Kidney glomerular epithelial cell (primary cell): ENCODE measurements at regions not wholly inside any gene's neighbourhood (a gene's known extent, or its start where the extent isn't known, plus 50 kb on each side); places are given as distances from the start of the nearest gene placed in this dataset.

ENCODE experiments used
- DNase-seq: peaks from one replicate; lab custom pipeline; 2025; lab: John Stamatoyannopoulos, UW

DNA sequence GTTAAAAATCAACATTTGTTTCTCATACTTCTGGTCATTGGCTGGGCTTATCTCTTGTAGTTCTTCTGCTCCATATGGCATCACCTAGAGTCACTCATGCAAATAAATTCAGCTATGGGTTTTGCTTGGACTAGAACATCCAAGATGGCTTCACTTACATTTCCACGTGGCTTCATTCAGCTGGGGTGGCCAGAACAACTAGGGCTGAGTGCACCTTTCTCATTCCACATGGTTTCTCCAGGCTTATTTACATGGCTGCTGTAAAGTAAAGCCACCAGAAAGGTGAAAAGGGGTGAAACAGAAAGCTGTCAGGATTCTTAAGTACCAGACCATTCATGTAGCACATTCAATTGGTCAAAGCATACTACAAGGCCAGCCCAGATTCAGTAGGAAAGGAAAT, 151.1 kb upstream of the BMP2 start:
- DNase-seq: no peak

DNA sequence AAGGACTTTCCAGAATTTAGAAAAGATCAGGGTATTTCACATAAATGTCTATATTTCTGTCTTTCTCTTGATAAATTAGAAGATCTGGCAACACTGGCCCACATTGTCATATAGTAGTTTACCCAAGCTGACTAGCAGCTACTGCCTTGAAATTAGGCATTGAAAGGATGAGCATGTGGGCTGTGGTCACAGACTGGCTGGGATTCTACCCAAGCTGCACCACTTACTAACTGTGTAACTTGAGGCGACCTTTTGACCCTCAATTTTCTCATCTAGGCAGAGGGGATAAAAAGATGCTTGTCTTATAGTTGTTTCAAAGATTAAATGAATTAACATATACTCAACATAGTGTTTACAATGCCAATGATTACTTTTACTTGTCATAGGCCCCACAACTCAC, 152.7 kb upstream of the BMP2 start:
- no peak for DNase-seq

DNA sequence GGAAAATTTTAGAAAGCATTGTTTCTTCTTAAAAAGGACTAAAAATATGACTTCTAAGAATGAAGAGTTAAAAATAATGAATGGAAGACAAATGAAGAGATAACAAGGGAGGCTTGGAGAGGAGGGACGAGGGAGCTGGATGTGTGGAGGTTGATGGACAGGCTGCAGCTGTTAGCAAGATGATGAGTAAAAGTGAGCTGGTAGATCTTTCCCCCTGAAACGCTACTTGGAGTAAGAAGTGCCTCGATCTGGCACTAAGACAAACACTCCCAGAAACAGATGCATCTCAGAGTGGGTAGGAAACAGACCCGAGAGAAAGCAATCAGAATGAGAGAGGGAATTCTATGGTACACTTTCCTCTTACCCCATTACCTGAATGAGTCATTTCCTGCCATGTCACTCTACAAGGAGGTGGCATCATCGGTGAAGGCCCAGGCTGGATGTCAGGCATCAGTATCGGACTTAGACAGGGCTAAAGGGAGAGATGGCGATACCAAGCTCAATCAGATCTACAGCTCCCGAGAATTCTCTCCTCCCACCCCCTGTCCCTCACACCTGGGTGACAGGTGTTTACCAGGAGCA, 154.1 kb upstream of the BMP2 start:
- DNase-seq: no peak

DNA sequence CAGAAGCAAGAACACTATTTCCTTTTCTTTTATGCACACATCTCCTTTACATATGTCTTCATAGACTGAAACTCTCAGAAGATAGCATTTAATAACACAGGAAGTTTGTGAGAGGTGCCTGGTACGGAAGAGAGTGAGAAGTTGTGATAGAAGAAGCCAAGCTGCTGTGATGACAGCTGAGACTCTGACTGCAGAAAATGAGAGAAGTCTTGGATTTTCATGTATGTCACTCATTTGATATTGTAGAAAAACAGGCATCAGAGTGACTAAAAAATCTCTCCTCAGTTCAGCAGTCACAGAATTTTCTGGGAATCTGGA, 154.9 kb upstream of the BMP2 start:
- no peak for DNase-seq

DNA sequence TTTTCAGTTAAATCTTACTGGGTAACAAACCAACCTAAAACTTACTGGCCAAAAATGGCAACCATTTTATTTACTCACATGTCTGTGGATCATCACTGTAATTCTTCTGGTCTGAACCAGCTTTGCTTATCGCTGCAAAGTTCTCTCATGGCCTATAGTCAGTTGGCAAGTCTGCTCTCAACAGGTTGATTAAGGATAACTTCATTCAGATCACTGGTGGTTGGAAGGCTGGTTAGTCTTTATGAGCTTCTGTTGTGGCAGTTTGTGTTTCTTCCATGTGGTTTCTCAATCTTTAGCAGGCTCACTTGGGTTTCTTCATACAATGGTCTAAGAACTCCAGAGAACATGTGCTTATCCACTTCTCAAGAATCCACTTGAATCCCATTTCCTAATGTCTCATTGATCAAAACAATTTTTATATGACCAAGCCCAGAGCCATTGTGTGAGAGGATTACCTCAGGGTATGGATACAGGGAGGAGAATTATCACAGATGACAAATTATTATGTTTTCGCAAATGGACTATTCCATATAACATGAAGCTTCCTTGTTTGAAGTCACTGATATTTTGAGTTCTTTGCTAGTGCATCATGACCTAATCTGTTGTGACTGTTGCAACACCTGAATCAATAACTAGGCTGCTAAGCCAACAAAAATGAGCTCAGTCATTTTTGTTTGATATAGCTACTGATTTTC, 155.4 kb upstream of the BMP2 start:
- no peak for DNase-seq

DNA sequence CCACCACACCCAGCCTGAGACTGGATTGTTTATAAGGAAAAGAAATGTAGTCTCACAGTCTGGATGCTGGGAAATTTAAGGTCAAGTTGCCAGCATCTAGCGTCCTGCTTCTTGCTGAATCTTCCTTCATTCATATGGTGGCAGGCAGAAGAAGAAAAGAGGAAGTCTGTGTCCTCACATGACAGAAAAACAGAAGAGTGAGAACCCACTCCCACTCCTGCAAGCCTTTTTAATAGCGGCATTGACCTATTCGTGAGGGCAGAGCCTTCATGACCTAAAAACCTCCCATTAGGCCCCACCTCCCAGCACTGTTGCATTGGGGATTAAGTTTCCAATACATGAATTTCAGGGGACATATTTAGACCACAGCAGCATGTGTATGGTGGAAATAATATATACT, 160.8 kb upstream of the BMP2 start:
- no peak for DNase-seq

DNA sequence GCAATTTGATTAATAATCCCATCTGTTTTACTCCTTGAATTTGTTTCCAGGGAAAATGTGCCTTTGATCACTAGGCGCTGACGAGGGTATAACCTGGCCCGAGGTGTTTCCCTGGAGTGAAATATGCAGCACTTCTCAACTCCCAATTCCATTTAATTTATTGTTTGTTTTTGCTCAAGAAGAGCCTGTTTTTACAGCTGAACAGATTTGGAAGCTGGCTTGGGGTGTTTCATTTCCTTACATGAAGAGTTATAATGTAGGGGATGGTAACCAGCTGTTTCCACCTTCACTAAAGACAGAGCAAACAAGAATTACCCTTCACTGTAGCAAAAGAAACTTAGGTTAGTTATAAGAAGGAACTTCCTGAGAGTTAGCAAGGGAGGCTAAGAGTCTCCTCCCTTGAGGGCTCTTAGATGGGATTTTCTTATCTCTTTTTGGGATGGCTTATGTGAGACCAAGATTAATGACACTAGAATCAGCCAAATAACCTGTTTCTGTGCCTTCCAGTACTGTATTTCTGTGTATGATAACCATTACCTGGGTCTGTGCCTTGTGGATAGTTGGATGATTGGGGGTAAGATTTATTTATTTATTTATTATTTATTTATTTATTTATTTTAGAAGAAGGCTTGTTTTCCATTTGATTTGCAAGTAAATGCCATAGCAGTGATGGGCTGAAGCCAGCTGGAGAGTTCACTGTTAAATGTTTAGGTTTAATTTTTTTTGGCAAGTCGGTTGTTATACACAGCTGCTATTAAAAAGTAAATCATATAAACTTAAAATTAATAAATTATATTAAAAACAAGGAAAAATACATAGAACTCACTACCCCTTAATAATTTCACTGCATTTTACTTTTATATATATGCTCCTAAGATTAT, 162.2 kb upstream of the BMP2 start:
- no peak for DNase-seq

DNA sequence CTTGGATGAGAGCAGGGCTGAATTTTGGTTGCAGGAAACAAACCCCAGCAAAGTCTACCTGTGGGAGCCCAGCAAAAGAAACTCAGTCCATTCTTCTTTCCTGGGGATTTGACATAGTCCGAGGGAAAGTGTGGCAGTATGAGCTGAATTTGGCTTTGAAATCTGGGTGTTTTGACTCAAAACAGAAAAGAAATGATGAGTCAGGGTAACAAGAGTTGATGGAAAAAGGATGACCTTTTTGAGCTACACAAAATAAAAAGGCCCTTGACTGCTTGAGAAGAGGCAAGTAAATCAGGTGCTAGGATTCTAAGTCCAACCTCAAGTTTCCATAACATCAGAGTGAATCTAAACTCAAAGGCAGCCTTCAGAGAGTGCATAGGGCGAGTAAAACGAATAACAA, 163.3 kb upstream of the BMP2 start:
- DNase-seq: no peak

DNA sequence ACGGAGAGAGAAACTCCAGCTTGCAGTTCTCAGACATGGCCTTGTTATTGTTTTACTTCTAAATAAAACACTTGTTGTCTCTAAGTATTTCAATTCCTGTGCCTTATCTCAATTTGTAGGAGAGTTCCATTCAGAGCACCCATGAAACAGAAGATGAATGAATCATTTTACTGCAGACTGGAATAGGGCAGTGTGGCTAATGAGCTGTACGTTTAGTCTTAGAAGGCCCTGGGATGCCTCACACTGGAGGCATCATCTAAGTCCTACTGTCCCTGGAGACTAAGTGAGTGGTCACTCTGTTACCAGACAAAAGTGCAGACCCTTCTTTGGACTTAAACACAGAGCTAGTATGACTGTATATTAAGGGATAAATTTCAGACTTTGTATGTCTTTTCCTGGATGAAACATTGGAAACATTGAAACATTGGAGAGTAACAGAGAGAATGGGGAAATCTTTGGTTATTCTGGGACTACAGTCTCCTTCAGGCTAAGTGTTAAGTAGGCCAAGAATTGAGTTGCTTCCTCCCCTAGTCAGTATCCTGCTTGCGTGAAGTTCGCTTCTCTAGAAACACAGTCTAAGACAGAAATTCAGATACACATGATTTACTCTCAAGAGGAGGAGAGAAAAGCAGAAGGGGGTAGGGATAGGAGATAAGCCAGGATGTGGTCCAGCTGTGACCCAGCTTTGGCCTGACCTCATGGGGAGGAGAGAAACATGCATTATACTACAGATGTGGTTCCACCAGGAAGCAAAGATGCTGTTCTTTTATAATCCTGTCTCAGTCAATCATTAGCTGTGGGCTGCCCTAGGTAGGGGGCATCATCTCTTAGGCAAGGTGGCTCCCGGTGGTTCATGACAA, 167.4 kb upstream of the BMP2 start:
- DNase-seq: peak; percentile 3

DNA sequence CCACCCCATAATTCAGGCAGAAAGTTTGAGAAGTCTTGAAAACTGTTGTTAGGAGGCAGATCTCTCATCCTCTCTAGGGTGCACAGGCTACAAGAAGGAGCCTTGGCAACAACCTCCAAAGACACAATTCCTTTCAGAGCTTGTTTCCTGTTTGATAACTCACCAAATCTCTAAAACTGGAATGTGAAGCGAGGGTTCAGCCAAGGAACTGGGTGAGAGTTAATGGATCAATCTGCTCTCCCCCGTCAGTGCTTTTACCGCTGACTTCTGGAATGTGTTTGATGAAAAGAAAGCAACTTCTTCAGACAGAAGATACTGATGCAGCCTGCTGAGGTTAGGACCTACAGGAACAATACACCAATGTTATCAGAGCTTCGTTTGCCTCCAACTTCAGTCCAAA, 171.8 kb upstream of the BMP2 start:
- no peak for DNase-seq

DNA sequence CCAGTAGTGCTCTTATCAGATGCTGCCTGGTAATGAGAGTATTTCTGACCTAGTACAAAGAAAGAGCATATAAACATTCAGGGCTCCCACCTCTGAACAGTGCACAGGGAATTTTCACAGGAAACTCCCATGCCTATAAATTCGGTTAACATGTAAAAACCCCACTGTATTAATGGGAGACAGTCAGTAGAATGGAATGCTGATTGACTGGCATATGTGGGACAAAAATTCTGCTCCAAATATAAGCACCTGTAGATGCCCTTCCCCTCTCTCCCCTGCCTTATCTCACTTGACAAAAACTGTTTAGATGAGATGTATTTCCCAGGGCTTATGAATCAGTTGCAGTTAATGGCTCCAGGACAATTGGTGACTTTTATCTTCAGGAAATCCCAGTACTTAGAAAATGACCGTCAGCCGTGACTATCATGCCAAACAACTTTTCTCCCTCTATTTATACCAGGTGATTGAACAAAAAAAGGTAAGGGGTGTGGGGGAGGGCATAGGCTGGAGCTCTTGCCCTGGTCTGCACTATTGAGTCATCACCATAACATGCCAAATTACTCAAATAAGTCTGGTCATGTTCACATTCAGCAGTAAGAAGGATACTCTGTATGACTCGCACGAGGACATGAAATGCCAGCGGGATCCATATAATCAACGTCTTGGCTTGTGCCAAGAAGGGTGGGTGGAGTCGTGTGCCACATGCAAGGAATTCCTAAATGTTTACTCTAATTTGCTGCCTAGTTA, 176.4 kb upstream of the BMP2 start:
- peak; percentile 70 for DNase-seq

DNA sequence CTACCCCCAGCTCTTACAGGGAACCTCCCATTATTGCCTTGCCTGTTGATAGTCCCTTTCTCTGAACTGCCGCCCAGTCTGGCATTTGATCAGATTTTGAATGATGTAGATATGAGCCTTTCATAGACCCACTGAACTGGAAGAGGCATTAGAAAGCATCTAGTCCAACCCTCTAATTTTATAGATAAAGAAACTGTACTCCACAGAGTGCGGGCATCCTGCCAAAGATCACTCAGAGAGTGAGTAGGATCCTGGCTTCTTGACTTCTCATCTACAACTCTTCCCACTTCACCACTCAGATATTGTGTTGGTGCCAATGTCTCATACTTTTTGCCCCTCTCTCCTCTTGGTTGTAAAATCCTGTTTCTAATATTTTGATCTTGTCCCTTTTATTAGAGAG, 179.2 kb upstream of the BMP2 start:
- DNase-seq: peak; percentile 41

DNA sequence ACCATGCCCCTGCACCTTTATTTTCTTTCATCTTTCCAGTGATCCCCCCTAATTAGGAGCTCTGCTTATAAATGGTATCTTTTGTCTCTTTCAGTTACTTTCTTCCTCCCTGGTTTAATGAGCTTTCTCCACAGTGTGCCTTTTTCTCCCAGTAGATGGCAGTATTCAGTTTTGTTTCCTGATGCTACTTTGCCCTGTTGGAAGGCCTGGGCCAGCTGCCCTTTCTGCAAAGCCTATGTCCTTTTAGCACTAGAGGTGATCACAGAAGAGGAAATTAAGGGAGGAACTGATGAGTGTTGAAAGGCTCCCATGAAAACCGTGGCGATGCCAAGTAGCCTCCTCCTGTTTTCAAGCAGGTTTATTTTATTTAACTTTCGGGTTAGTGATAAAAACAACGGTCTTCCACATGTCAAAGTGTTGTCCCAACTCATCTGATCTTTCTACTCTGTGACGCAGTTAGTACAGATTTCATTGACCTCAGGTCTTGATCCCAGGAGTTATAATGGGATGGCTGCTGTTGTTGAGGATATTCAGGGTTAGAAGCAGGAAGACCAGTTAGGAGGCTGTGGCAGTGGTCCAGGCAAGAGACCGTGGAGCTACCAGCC, 184.2 kb upstream of the BMP2 start:
- peak; percentile 51 for DNase-seq

DNA sequence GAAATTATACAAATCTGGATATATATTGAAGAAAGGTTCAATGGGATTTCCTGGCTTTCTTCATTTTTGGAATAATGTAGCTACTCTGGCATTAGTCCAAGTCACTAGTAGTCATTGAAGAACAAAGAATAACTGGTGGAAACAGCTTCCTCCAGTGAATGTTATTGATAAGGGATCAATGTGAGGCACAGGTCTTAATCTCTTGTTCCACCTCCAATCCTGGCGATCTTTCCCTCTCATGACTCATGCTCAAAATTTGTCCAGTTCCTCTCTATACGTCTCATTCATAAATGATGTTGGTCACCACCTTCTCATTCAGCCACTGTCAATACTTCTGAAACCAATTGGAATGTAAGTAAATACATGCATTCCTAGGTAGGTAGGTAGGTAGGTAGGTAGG, 185.0 kb upstream of the BMP2 start:
- no peak for DNase-seq

DNA sequence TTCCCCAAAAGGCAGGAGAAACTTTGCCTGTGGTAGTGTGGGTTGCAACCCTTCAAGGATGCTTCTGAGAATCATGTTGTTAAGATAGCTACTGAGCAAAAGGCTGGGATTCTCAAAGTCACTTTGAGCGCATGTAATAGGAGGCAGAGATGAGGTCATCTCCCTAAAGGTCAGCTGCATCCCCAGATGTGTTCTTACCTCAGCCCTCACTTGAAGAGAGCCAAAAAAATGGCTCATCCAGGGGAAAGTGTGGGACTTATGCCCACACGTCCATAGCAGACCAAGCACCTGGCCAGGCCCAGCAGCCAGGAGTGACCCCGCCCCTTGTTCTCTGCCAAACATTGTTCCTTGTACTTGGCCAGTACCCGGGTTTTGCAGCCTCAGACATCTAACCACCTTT, 187.0 kb upstream of the BMP2 start:
- no peak for DNase-seq

DNA sequence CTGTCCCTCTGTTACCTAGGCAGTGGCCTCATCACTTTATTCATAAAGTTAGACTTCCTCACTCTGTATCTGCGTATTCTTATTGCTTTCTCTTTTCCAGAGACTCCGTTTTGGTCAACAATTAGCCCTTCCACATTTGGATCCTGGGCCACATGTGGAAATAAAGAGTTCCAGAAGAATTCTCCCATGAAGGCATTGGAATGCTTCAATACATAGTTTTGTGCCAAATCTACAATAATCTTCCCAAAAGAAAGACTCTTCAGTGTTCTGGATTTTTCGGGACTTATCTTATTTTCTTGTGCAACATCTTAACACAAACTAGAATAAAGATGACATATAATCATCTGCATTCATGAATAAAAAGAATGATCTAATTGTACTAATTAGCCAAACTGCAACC, 187.7 kb upstream of the BMP2 start:
- DNase-seq: no peak

DNA sequence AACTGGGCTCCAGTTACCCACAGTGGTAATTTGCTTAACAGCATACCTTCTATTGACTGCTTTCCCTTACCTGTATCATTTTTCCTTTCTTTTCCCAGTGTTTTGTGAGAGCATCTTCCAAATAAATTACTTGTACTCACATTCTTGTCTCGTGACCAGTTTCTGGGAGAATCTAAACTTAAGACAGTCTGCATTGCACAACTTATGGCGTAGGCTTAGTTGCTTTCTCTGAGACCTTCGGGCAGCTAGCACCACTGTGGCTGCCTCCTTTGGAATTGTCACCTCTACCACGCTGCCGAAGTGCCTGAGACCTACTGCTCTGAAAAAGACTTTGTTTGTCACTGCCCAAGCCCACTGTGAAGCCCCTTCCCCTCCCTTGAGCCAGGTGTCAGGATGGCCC, 188.1 kb upstream of the BMP2 start:
- DNase-seq: no peak

DNA sequence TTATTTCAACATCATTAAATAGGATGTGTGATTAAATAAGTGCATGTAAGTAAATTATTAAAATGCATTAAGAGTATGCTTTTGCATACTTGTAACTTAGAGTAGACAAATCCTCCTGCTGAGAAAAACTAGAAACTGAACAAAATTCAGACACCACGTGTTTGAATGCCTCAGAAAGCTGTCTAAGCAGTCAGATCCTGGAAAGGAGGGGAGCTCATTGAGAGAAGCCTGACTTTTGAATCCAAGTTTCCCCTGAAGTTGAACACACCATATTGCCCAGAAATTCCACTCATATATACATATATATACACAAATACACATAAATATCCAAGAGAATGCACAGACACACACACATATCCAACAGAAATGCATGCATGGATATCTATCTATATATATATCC, 190.0 kb upstream of the BMP2 start:
- DNase-seq: no peak

DNA sequence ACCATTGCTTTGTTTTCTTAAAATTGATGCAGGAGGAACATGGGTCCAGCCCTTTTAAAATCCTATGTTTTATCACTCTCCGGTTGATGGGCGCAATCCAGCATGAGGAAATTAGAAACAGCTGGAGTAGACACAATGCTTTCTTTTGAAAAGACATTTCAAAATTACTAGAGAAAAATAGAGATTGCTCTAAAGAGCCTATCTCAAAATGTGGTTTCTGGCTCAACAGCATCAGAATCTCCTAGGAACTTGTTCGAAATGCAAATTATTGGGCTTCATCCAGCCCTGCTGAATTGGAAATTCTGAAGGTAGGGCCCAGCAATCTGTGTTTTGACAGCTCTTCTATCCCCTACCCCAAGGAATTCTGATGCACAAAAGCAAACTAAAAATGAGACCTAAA, 190.8 kb upstream of the BMP2 start:
- DNase-seq: no peak

DNA sequence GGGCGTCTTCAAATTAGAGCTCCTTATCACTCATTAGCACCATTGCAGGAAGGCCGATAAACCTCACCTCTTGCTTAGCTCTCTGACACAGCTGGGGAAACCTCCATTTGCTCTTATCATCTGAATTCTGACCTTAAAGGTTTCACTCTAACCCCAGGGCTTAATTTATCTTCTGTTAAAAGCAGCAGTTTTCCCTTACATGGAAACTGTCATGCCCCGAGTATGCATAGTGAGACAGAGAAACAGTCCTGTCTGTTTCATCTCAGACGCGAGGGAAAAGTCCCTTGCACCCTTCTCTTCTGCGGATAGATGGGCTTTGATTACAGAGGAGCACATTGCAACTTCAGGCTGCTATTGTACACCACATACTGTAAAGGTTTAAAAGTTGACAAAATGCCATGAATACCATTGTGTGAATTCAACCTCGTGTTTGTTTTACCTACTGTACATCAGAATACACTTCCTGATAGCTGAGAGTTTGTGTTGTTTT, 191.5 kb upstream of the BMP2 start:
- peak; percentile 12 for DNase-seq

DNA sequence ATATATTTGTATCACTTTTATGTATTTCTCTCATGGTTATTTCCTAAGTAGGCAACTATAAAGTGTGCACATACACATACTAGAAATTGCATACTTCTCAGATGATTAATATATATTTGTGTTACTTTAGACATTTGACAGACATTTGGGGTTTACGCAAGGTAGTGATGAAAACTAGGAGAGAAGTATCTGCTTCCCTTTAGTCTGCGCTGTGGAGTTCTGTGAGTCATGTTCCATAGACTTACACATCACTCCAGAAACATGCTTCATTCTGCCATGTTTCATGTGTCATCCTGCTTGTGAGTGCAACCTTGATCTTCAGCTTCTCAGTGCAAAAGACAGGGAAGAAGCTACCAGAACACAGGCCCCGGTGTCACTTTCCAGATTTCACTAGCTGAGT, 200.7 kb upstream of the BMP2 start:
- peak; percentile 7 for DNase-seq
